ENCODE measurements at regions not wholly inside any gene's neighbourhood (a gene's known extent, or its start where the extent isn't known, plus 50 kb on each side); places are given as distances from the start of the nearest gene placed in this dataset.
"Not testable (repeated sequence)": the region's sequence is repeated elsewhere in the genome, so short reads cannot be mapped to it uniquely, and the experiment has no call there.

DNA sequence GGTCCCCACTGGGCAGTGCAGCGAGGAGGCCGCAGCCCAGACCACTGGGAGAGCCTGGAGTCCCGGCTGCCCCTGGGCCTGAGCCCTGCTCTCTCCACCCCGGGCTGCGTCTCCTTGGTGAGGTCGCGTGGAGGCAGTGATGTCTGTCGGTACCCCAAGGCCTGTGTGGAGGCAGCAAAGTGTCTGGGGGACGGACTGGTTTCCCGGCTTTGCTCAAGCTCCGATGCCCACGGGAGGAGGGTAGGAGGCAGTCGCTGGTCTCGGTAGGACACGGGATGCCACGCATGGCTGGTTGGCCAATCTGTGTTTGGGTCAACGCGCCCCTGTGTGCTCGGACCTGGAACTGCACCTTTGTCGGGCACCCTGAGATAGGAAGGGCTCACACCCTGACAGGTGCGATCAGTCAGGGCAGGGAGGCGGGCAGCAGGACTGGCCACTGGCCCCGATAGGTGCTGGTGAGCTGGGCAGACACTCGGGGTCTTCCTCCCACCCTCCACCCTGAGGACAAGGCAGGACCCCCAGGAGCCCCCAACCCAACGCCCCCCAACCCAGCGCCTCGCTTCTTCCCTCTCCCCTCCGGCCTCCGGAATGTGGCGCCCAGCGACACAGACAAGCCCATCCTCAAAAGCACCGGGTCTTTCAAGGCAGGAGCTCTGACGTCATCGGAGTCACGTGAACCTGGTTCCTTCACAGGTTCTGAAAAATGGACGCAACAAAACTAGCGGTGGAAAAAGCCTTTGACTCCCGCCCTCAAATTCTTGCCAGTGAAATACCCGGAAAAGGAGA is 288.6 kb downstream of the NDUFA10 start:
- no peak for DNase-seq

- no peak for DNase-seq
Observed at GRCh38 chr2:239735829-239736357, 289.2 kb downstream of the NDUFA10 start.

GRCh38 chr2:239735131-239735828 is 289.9 kb downstream of the NDUFA10 start:
- DNase-seq: no peak

GRCh38 chr2:239734436-239735005 is 290.6 kb downstream of the NDUFA10 start:
- DNase-seq: no peak

GRCh38 chr2:239732666-239733010 is 292.5 kb downstream of the NDUFA10 start:
- DNase-seq: no peak

- no peak for DNase-seq
Observed at GRCh38 chr2:239731998-239732665, 293.0 kb downstream of the NDUFA10 start.

DNA sequence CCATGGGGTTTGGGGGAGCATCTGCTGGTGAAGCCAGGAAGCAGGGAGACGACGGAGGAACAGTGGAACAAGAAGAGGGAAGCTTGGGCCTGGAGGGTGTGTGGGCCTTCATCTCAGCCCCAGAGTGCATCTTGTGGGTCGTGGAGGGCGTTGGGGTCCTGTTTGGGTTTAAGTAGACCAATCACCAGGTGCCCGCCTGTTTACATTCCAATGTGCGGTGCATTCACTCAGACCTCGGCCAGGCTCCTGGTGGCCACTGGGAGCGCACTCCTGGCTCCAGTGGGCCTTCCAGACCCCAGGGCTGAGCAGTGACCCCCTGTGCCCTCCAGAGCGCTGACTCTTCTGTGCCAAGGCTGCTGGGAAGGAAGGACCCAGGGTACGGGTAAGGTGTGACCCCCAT is 293.7 kb downstream of the NDUFA10 start:
- DNase-seq: no peak

- no peak for DNase-seq
Observed at GRCh38 chr2:239730897-239731296, 294.2 kb downstream of the NDUFA10 start.

- DNase-seq: not testable (repeated sequence)
Observed at GRCh38 chr2:239730567-239730882, 294.6 kb downstream of the NDUFA10 start.

DNA sequence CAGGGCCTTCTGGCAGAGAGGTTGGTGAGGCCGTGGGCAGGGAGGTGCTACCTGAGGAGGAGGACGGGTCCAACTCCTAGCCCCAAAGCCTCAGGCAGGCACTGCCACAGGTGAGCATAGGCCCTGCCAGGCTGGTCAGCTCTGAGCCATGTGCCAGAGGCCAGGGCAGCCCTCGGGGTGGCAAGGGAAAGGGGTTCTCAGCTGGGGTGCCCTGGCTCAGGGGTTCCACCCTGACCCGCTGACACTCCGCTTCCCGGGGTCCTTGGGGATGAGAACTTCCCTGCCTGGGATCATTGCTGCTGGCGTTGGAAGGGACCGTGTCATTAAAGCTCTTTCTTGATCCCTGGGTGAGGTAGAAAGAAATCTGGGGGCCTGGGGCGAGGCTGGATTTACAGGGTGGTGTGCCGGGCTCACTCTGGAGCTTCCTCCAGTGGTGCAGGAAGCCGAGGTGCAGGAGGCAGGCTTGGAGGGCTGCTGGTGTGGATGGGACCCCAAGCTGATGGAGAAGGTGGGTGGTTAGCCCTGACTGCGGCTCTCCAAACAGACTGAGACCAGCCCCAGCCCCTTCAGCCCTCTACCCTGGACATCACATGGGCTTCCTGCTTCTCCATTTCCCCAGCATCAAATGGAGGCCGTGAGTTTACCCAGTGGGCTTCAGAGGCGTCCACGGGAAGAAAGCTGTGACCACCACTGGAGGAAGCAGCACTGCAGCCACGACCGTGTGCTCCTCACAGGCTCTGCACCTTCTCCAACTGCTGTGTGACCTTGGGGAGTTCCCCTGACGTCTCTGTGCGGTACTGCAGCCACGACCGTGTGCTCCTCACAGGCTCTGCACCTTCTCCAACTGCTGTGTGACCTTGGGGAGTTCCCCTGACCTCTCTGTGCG is 295.2 kb downstream of the NDUFA10 start:
- DNase-seq: no peak

DNA sequence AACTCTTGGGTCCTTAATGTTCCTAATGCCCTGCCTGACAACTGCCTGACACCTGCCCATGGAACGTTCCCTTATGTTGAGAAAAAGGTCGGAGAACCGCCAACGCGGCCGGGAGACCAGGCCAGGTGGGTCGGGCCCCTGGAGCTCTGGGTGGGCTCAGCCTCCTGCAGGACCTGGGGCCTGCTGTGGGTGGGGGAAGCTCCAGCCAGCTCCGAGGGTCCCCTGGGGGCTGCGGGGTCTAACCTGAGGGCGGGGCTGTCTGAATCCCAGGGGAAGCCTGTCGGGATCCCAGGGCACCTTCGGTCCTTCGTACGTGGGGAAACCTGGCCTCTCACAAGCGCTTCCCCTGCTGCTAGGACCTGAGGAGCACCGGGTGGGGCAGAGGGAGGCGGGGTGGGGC is 296.0 kb downstream of the NDUFA10 start:
- no peak for DNase-seq

DNA sequence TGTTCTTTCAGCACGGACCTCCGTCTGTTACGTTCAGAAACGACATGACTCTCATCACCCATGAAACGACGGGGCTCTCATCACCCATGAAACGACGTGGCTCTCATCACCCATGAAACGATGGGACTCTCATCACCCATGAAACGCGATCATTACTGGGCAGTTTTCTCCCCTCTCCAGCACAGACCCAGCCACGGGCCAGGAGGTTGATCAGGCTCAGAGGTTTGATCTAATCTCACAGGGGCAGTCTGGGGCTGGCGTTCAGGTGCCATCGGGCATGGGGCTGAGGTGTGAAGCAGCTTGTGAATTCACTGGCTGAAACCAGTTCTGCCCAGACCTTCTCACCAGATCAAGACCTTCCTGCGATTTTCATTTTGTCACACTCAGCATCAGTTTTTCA is 296.4 kb downstream of the NDUFA10 start:
- DNase-seq: no peak

- no peak for DNase-seq
Observed at GRCh38 chr2:239727776-239728600, 297.2 kb downstream of the NDUFA10 start.

DNA sequence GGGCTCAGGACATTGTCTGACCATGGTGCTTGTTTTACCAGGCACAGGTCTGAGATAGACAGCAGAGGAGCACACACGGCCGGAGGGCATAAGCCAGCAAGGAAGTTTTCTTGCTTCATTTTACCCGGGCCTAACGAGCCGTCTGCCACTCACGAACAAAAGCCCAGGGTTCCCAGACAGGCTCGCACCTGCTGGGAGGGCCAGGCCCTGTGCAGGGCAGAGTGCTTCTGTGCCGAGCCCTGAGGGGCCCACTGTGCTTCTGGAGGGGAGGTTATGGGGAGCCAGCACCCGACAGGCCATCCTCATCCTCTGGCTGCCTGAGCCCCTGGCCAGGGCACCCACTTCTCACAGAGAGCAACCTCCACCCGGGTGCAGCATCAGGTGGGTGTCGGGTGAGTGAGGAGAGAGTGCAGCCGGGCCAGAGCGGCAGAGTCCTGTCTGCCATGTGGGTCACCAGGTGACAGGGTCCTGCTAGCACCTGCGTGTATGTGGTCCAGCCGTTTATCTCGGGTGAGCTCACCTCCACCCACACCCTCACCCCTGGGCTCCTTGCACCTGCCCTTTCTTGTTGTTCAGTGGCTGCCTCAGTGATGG is 297.9 kb downstream of the NDUFA10 start:
- no peak for DNase-seq

DNA sequence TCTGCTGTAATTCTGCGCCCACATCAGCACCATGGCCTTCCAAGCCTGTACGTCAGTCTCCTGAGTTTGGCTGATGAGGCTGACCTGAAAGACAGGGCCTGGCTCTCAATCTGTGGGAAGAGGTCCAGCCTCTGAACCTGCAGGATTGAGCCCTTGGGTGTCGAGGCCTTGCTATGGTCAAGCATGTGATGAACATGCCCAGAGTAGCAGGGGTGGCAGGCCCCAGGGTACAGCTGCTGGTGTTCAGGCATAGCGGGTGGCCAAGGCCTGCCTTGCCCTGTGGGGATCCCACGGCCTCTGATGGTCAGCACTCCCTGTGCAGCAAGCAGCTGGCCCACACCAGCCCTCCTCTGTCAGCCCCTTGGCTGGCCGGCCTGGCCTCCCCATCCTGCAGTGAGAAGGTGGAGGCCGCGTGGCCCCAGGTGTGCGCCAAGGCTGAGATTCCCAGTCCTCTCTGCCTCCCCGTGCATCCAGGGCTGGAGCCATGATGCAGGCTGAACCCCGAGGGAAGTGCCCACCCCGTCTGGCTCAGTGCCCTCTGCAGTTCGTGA is 298.4 kb downstream of the NDUFA10 start:
- no peak for DNase-seq

- DNase-seq: no peak
Observed at GRCh38 chr2:239726091-239726591, 299.0 kb downstream of the NDUFA10 start.

DNA sequence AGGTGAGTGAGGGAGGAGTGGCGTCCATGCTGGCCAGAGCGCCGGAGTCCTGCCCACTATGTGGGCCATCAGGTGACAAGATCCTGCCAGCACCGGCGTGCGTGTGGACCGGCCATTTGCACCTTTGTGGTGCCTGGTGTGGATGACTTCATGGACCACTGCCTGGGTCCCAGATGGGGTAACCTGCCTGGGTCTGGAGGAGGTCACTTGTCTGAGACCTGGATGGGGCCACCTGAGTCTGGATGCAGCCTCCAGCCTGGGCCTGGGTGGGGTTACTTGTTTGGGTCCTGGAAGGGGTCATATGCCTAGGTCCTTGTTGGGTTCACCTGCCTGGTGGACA is 299.6 kb downstream of the NDUFA10 start:
- DNase-seq: no peak

DNA sequence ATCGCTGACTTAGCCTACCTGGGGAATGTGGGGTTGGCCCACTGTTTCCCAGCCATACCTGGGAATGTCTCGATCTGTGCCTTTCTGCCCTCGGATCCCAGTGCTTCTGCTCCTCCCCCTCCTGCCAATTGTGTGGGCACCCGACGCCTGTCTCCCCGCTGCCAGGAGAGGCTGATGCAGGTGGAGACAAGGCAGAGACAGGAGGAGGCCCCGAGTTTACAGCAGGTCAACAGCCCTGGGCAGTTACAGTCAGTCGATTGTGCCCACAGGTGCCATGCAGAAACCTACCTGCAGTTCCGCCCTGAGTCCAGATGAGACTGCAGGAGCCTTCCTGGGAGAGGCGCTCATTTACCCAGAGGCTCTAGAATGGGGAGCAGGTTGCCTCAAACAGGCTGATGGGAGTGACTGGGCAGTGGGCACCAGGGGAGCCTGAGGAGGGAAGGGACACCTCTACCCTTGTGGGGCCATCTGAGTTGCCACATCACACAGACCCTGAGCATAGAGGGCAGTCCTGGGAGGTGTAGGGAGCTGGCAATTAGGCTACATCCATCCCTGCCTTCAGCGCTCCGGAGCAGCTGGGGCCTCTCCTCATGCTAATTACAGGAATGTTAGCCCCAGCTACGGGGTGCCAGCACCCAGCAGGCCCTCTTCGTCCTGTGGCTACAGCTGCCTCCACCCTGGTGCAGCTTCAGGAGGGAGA is 300.1 kb downstream of the NDUFA10 start:
- DNase-seq: no peak

- DNase-seq: no peak
Observed at GRCh38 chr2:239724194-239724849, 300.8 kb downstream of the NDUFA10 start.

Measured in fibroblast of upper back skin (primary cell).